ENCODE measurements at regions not wholly inside any gene's neighbourhood (a gene's known extent, or its start where the extent isn't known, plus 50 kb on each side); places are given as distances from the start of the nearest gene placed in this dataset.

DNA sequence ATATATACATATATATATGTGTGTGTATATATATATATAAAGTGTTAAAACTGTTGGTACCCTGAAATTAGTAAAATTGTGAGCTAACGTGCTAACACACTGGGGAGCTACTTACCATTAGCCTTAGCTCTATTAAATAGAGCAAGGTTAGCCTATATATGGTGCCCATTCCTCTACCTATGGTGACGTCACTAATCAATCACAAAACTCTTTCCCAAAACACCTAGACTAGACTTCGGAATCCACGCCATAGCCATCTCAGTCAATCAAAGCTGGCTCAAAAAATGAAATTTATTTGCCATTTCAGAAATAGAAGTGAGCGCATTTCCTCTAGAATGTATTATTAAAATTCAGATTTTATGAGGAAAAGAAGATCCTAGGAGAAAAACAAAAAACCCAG is 229.0 kb upstream of the TENM3 start:
- DNase-seq (ENCODE audit: low spot score), result no peak

DNA sequence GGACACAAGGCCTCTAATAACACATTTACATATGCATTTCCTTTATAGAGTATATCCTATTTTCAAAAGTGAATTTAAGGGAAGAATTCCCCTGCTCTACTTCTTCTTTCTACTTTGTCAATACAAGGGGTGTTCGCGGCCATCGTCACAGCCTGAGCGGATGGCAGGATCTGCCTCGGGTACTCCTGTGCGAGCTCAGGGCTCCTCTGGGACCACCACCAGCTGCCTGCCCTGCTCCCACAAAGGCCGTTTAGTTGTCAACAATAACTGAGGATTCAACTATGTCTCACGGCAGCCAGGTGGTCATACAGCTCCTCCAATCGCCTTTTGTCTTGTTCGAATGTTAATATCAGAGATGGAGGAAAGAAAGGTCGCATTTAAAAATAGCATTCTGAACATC is 228.2 kb upstream of the TENM3 start:
- no peak for DNase-seq (ENCODE audit: low spot score)

DNA sequence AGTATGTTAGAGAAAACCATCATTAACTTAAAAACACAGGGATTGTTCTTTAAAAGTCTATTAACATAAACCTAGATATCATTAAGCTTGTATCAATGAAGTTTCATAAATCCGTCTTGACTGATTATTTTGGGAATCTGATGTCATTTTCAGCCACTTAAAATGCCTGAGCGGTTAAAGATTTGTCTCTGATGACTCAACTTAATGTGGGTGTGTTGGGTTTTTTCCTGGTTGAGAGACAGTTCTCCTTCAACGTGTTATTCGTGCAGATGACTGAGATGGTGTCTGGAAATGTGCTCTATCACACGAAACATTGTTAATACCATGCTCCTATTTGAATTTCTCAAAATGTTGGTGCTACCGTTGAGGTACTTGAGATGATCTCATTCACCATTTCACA is 227.3 kb upstream of the TENM3 start:
- no peak for DNase-seq (ENCODE audit: low spot score)

DNA sequence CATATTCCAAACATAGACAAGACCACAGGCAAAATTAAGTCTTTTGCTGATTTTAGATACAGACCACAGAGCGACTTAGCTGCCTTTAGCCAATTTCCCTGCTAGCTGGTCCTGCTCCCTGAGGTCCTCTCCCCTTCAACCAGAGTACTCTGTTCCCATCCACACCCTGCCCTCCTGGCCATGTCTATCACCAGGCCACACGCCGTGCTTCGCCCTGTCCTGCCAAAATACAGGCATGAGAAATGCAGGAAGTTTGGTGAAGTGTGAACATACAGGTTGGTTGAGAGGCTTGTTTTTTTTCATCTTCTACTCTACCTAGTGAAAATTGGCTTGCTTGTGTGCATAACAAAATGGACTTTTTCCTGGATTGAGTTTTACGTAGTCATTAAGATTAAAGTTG is 226.2 kb upstream of the TENM3 start:
- no peak for DNase-seq (ENCODE audit: low spot score)

DNA sequence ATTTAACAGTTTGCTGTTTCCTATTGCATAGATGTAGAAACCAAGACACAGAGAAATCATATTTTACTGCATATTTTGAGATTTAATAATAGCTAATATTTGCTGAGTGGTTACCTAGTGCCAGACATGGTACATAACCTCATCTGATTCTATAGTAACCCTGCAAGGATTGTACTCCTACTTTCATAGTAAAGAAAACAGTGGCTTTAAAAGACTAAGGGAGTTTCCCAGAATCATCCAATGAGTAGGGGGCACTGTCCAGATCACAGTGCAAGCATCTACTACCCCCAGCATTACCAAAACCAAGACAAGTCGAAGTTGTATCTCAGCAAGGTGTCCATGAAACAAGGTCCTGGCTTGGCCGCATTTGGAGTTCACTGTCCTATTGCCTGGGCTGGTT is 224.5 kb upstream of the TENM3 start:
- no peak for DNase-seq (ENCODE audit: low spot score)

DNA sequence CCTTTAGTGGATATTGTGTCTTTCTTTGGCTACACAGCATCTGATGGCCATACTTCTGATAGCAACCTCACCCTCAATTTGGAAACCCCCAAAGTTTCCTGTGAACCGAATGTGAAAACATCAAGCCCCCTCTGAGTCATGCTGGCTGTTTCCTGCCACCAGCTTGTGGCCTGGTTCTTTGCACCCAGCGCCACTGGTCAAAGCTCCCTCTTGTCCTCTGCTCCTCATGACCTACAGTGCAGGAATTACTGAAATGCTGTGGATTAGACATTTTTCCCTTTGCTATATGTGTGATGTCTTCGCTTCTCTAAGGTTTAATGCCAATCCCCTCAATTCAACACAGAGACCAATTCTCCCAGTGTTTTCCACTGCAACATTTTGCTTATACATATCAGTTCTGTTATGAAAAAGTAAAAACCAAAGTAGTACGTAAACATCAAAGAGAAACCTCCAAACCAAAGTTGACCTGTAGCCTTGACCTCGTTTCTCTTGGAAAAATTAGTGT is 224.0 kb upstream of the TENM3 start:
- DNase-seq (ENCODE audit: low spot score), result no peak

DNA sequence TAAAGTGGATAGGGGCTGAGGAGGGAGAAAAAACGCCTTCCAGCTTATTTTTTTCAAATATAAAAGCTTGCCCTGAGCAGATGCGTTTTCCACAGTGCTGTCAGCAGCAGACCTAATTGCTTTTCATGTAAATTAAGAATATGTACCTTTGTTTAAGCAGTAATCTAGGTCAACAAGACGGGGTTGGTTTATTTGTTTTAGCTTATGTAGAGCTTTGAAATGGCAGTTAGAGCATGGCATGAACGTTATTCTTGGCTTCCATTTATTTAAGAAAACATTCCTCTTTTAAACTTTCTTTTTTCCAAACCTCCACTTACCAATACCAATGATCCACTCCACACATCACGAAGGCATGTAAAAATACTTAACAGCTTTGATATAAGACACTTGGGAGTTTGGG is 220.3 kb upstream of the TENM3 start:
- no peak for DNase-seq (ENCODE audit: low spot score)

DNA sequence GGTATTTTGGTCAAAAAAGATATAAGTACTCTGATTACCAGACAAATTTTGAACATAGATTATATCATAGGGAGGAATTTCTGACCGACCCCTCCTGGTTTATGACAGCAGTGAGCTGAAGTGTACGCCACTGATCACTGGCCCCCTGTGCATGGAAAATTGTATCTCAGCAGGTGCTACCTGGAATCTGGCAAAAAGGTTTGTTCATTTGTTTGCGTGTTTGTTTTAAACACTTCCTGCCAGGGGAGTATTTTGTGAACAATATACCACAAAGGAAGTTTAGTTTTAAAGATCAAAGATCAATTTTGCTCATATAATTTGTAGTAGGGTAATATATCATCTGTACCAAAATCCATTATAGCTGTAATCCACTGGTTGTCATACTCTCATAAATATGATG is 219.7 kb upstream of the TENM3 start:
- no peak for DNase-seq (ENCODE audit: low spot score)

DNA sequence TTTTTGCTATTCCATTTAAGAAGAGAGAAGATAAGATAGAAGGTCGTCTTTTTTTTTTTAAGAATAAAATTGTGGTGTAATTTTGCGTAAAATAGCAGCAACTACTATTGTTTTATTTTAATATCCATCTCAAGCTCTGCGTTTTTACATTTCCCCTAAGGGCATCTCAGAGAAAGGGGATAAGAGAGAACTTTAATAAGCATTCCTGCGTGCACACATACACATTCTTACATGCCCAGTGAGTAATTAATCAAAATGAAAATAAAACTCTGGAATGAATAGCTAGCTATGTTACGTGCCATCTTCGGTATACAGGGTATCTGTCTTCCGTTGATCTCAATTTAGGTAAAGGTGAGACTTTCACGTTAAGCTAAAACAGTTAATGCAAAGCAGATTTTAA is 200.3 kb upstream of the TENM3 start:
- DNase-seq (ENCODE audit: low spot score), result no peak

DNA sequence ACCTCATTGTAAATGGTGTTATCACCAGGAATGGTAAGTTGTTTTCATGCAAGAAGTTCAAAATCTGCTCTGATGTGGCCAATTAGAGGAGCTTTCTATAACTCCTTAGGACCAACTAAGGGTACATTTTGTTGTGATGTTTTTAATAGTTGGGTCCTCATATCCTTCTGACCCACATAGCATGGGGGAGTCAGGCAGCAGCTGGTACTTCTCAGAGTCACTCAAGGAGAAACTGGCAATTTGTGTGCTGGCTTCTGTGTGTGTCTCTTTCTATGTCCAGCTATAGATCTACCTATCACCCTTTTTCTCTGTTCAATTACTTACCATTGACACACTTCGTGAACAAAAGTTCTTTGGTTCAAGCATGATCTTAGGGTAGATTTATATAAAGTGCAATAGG is 194.3 kb upstream of the TENM3 start:
- no peak for DNase-seq (ENCODE audit: low spot score)

DNA sequence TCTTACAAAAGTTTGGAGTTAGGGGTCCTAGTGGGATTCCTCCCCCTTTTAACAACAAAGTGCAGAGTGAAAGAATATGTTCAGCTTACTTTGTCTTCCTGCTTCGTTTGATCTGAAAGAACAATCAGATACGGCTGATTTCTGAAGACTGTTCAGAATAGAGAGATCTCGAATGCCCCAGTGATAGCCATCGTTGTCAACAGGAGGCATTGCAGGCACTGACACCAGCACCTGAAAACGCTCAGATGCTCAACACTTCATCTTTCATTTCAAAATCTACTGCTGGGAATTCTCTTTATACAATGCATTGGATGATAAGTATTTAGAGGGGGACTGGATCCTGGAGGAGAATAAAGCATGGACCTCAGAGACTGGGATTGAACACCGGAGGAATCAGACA is 186.3 kb upstream of the TENM3 start:
- DNase-seq (ENCODE audit: low spot score), result no peak

DNA sequence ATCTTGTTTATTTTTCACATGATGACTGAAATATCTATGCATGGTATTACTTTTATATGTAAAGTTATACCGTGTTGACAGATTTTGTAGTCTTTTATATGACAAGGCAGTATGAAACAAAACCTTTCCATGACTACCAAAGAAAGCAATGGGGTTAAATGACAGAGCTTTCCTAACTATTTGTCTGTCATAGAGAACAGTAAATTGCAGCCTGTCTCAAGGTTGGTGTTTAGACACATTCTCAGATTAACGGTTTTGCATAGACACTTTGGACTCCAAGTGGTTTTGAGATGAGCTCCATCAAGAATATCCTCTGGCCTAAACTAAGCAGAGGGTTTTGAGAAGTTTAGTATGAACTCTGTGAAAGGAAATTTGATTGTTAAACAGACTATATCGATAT is 180.7 kb upstream of the TENM3 start:
- DNase-seq (ENCODE audit: low spot score), result no peak

DNA sequence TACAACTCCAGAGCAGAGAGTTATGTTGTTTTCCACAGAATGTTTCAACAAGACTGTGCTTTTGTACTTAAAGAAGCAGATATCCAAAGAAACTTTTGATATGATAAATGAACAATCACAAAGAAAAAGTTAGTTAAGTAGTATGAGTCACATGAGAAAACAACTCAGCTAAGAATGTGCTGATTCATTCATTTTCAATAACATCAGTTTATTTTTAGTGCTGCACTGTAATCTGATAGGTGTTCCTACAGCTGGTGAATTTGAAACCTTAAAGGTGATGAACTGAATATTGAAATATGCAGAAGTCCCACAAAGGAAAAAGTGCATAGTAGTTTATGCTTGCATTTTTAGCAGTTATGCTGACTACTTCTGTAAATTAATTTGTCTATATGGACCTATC is 180.3 kb upstream of the TENM3 start:
- DNase-seq (ENCODE audit: low spot score), result no peak

DNA sequence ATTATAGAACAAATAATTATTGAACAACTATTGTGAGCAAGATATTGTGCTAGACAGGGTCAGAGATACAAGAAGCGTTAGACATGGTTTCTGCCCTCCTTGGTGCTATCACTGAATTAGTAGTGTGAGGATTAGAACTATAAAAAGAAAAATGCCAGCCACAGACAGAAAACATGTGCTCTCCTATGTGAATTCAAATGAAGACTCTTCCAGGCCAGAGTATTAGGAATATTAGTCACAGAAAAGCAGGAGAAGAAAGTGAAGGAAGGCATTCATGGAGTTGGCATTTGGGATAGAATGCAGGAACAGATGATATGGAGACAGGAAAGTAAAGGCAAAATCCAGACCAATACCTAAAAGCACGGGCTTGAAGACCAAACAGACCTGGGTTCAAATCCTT is 179.6 kb upstream of the TENM3 start:
- DNase-seq (ENCODE audit: low spot score), result no peak

DNA sequence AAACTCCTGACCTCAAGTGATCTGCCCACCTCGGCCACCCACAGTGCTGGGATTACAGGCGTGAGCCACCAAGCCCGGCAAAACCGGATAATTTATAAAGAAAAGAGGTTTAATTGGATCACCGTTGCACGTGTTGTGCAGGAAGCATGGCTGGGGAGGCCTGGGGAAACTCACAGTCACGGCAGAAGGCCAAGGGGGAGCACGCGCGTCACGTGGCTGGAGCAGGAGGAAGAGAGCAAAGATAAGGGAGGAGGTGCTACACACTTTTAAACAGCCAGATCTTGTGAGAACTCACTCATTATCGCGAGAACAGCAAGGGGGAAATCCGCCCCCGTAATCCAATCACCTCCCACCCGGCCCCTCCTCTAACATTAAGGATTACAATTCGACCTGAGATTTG is 177.9 kb upstream of the TENM3 start:
- no peak for DNase-seq (ENCODE audit: low spot score)

DNA sequence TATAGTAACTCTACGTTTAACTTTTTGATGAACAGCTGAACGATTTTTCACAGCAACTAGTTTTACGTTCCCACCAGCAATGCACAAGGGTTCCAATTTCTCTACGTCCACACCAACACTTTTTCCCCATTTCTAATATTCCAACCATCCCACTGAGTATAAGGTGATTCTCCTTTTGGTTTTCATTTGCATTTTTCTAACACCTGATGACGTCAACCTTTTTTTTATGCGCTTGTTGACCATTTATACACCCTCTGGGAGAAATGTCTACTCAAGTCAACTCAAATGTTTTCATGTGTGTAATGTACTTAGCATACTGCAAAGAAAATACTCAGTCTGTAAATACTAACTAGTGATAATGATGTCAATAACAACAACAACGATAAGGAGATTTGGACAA is 177.2 kb upstream of the TENM3 start:
- no peak for DNase-seq (ENCODE audit: low spot score)

DNA sequence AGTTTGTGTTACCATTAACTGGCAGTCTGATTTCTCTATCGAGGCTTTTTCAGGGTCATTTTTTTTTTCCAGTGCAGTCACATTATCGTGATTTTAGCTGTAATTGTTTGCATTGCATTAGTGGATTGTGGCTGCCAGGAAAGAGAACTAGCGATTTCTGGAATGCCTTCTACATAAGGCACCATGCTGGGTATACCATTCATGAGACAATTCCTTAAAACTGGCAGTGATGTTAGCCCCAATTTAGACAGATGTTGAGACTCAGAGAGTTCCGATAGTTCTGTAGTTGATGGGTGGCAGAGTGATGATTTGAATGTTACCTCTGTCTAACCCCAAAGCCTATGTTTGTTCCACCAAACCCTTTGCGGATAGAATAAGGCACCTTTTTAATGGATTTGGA is 175.4 kb upstream of the TENM3 start:
- DNase-seq (ENCODE audit: low spot score), result no peak

DNA sequence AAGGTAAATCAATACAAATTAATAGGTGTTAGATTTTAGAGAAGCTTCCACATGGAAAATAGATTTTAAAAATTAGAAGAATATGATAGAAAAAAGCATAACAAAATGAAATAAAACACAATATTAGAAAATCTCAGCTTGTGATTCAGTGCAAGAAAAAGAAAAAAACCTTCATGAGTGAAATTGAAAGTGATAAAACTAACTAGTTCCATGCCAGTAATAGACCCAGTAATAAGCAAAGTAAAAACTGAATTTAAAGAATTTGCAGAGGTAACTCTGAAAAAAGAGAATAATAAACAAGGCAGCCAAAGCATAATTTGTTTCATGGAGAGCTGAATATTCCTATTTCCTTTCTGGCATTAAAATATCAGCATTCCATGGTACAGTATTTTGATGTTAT is 174.3 kb upstream of the TENM3 start:
- DNase-seq (ENCODE audit: low spot score), result no peak

DNA sequence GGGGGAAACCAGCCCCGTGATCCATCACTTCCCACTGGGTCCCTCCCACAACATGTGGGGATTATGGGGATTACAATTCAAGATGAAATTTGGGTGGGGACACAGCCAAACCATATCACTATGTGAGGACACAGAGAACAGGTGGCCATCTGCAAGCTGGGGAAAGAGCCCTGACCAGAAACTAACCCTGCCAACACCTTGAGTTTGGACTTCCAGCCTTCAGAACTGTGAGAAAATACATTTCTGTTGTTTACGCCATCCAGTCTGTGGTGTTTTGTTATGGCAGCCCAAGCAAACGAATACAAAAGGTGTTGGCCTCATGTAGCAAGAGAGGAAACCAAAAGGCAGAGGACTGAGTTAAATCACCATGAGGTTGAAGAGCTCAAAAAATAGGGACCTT is 169.9 kb upstream of the TENM3 start:
- DNase-seq (ENCODE audit: low spot score), result no peak

DNA sequence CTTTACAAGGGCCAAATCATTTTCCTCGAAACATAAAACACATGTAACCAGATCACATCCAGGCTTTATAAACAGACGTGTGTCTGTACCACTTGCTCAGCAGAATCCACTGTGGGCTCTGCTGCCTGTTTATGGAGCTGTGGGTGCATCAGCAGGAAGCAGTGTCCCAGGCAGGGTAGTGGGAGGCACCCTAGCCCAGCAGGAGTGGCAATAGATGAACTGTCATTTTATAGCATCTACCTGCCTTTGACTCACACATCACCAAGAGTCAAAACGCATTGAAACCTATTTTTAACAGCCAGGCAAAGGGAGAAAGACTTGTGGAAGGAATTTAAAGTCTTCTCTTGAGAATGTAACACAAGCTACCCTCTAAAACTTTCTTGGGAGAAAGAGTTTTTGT is 169.1 kb upstream of the TENM3 start:
- no peak for DNase-seq (ENCODE audit: low spot score)

DNA sequence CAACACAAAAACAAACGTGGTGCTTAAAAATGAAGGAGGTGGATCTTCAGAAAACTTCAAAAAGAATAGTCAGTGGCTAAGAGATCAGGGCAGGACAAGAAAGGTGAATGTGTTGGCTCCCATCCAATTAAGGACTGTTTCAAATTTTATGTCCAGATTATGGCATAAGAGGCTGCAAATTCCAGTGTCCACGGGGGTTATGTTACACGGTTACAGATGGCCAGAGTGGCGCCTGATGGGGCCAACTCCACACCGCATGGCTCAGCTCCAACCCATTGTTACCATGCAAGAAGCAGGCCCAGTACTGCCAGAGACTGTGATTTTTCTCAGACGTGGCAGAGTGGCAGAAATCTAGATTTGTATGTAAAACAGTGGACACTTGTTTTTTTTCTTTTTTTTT is 168.4 kb upstream of the TENM3 start:
- DNase-seq (ENCODE audit: low spot score), result no peak

DNA sequence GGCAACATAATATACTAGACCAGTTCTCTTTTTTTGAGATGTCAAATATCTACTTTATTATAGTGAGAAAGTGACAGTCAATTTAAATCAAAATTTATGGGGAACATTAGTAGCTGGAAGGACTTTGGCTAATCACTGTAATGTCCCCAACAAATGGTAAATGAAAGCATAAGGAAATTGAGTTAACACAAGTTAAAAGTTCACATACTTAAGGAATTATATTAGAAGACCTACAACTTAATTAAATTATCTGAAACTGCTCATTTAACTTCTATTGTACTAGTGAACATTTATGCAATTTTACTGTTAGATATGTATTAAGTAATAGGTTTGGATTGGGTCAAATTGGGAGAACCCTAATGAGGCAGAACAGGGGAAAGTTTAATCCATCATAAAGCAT is 160.3 kb upstream of the TENM3 start:
- no peak for DNase-seq (ENCODE audit: low spot score)

DNA sequence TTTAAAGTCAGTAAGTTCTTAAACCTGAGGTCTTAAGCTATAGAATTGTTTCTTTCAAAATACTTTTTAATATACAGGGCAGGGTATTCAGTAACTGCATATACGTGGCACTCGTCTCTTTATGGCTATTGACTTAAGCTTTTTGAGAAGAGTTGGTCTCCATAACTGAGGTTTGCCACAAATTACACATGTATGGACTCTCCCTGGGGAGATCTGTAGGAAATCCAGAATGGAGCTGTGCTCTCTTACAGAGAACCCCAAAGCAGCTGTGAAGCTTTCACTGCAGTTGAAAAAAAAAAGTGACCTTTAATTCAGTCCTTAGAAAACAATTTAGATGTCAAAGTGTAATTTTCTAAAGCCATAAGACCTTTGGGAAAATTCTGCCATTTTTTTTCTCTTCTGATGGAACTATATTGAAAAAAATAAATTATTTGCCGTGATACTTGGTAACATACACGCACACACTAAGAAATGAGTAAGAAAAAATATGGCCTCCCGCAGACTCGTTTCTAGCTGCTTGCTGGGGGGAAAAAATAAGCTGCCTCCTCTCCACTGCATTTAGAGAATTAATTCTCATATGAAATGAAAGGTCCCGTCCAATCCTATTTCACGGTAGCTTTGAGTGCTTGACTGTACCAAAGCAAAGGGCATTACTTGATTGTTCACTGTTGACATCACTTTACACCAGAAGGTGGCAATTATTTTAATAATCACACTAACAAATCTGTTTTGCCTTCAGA is 159.4 kb upstream of the TENM3 start:
- no peak for DNase-seq (ENCODE audit: low spot score)

DNA sequence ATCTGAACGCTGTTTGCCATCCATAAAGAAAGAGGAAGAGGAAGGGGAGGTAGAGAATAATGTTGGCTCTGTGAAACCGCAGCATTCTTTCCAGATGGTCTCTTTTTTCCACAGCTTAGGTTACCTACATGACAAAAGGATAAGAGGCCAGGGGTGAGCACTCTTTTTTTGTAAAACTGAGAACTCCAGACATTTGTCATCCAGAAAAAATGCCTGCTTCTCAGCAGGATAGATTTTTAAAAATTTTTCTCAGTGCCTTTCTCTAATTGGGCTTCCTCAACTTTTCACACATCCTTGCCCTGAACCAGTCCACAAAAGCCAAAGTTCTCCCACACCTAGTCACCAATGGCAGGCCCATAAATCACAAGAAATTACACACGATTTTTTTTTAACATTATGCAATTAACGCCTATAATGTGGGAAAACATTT is 158.1 kb upstream of the TENM3 start:
- no peak for DNase-seq (ENCODE audit: low spot score)

DNA sequence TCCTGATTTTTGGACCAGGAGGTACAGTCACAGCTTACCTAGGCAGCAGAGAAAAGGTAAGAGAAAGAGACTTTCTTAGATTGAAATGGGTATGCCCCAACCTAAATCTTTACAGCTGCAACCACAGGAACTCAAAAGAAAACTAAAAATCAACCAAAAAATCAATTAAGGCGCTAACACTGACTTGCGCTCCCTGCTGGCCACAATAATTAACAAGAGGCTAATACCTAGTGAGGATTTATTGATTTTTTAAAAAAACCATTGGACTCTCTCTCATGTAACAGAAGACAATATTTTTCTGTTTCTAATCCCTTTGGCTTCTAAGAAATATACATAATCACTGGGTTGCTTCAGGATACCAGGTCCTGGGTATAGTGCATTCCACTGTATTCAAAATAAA is 153.9 kb upstream of the TENM3 start:
- no peak for DNase-seq (ENCODE audit: low spot score)
